ENCODE measurements at regions not wholly inside any gene's neighbourhood (a gene's known extent, or its start where the extent isn't known, plus 50 kb on each side); places are given as distances from the start of the nearest gene placed in this dataset.

DNA sequence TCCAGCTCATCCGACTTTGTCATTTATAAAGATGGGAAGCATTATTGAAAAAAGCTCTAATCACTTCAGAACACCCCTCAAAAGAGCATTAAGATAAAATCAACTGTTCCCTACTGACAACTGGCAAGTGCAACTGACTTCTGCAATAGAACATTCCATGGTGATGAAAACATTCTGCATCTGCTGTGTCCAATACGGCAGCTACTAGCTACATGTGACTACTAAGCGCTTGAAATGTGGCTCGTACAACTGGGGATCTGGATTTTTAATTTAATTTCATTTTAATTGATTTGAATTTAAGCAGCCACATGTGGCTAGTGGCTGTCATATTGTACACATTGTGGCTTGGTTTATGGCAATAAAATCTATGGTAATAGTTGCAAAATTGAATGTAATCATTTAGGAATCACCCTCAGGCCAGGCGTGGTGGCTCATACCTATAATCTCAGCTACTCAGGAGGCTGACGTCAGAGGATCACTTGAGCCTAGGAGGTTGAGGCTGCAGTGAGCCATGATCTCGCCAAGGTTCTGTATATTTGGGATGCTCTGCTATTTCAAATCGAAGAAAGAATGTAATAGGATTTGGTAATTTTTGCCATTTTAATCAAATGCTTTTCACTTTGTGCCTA lies 390.3 kb downstream of the GABRB3 start:
- no peak overlapping the region for H3K4me3 ChIP-seq (ENCODE audit: low read length)
- TF ChIP-seq, protein P1, sequence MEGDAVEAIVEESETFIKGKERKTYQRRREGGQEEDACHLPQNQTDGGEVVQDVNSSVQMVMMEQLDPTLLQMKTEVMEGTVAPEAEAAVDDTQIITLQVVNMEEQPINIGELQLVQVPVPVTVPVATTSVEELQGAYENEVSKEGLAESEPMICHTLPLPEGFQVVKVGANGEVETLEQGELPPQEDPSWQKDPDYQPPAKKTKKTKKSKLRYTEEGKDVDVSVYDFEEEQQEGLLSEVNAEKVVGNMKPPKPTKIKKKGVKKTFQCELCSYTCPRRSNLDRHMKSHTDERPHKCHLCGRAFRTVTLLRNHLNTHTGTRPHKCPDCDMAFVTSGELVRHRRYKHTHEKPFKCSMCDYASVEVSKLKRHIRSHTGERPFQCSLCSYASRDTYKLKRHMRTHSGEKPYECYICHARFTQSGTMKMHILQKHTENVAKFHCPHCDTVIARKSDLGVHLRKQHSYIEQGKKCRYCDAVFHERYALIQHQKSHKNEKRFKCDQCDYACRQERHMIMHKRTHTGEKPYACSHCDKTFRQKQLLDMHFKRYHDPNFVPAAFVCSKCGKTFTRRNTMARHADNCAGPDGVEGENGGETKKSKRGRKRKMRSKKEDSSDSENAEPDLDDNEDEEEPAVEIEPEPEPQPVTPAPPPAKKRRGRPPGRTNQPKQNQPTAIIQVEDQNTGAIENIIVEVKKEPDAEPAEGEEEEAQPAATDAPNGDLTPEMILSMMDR (conservative IDR thresholded peaks at IDR 0.05; ENCODE audit: low read length), result no peak
- no peak for DNase-seq (ENCODE audit: low read depth)

DNA sequence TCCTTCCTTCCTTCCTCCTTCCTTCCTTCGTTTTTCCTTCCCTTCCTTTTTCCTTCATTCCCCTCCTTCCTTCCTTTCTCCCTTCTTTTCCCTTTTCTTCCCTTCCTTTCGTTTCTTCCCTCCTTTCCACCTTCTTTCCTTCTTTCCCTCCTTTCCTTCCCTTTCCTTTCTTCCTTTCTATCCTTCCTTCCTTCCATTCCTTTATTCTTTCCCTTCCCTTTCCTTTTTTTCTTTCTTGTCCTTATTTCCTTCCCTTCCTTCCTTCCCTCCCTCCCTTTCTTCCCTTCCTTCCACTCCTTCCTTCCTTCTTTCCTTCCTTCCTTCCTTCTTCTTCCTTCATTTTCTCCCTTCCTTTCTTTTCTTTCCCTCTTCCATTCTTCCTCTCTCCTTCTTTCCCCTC lies 394.6 kb downstream of the GABRB3 start:
- DNase-seq (ENCODE audit: low read depth), result no peak
- TF ChIP-seq, protein P1 (conservative IDR thresholded peaks at IDR 0.05; ENCODE audit: low read length), result no peak
- no peak overlapping the region for H3K4me3 ChIP-seq (ENCODE audit: low read length)

DNA sequence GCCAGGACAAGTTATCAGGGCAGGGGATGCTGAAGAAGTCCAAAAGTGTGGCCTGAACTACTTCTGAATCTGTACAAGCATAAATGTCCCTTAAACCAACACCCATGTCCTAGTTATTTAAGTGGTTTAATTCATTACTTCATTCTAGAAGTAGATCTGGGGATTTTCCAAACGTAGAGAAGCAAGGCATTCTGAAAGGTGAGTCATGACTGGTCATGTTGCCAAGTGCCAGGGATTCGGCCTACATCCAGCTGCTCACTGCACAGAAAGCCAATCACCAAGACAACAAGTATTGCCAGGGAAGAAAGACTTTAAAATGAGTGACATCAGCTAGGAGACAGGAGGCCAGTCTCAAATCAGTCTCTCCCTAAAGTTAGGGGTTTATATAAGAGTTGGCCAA lies 396.6 kb downstream of the GABRB3 start:
- TF ChIP-seq, protein P1 (conservative IDR thresholded peaks at IDR 0.05; ENCODE audit: low read length), result no peak
- no peak overlapping the region for H3K4me3 ChIP-seq (ENCODE audit: low read length)
- DNase-seq (ENCODE audit: low read depth), result no peak

DNA sequence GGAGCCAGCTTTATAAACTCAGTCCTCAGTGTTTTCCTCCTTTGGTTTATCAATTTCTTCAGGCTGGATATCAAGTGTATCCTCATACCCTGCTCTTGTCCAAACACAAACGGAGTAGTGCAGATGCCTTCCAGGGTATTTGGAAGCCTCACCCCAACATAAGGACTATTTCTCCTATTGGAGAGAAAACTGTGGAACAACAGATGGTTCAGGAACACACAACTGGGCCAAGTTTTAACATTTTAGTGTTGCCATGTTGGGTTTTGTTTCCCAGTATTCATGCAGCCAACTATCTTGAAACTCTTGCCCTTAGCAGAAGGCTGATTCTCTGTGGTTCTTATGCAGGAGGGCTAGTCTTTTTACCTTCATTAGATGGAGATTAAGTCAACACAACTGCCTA lies 398.1 kb downstream of the GABRB3 start:
- no peak overlapping the region for H3K4me3 ChIP-seq (ENCODE audit: low read length)
- TF ChIP-seq, protein P1 (conservative IDR thresholded peaks at IDR 0.05; ENCODE audit: low read length), result no peak
- no peak for DNase-seq (ENCODE audit: low read depth)

DNA sequence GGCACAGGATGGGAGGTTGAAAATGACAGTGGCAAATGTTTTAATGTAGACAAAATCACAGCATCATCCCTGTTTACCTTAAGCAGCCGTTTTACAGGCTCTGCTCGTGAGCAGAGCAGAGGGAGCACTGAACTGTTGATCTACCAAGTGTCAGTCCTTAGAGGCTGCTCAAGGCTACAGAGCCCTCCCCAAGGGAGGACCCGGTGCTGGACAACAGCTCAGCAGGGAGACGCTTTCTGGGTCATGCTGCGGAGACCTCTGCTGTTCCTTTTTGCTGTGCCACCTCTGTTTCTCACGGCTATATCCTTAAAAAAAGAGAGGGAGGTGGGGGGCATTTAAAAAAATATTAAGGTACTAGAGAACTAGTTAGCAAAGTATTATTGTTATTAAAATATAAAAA lies 400.2 kb downstream of the GABRB3 start:
- DNase-seq (ENCODE audit: low read depth), result no peak
- TF ChIP-seq, protein P1 (conservative IDR thresholded peaks at IDR 0.05; ENCODE audit: low read length), result no peak
- H3K4me3 ChIP-seq (ENCODE audit: low read length), result no peak overlapping the region

DNA sequence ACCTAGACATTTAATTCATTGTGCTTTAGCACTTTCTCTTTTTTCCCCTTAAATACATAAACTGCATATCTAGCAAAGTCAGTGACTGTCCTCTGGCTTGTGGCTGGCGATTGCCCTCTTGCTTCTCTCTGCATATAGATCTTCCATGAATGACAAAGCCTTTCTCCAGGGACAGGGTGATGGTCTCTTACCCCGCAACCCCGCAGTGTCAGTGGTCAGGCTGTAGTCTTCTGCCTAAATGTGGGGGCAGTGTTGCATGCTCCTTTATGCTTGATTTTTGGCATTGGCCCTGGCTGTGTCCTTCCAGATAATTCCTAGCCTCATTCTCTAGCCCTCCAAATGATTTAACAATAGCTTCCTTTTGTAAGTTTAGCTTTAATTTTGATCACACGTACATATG lies 407.8 kb downstream of the GABRB3 start:
- TF ChIP-seq, protein P1 (conservative IDR thresholded peaks at IDR 0.05; ENCODE audit: low read length), result no peak
- H3K4me3 ChIP-seq (ENCODE audit: low read length), result no peak overlapping the region
- no peak for DNase-seq (ENCODE audit: low read depth)

DNA sequence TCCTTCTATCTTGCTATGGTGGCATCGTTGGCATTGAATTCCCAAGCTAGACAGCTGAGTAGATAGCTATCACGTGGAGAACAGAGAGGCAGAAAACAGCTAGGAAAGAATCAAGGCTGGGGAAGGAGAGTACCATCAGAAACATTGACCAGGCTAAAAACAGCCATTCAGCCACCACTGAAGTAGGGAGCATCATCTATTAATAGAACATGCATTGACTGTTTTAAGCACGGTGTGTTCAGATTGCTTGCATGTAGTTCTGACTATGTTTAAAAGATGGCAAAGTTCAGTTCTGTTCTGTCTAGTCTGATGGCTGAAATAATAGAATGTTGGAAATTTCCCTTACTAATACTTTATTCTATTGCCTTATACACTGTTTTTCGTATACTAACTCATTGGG lies 413.0 kb downstream of the GABRB3 start:
- TF ChIP-seq, protein P1 (conservative IDR thresholded peaks at IDR 0.05; ENCODE audit: low read length), result no peak
- DNase-seq (ENCODE audit: low read depth), result no peak
- no peak overlapping the region for H3K4me3 ChIP-seq (ENCODE audit: low read length)

Measured in AG10803 (cell line).